SK-N-MC (cell line): ENCODE measurements at regions not wholly inside any gene's neighbourhood (a gene's known extent, or its start where the extent isn't known, plus 50 kb on each side); places are given as distances from the start of the nearest gene placed in this dataset.

ENCODE experiments used
- EZH2 ChIP-seq: fragments of 200-600 bp; sonication (generic); IDR thresholded peaks from one replicate; pipeline ENCODE4 v1.6.1; 2017; ENCODE audit warnings: antibody characterized with exemption
- POLR2AphosphoS5 ChIP-seq: IDR thresholded peaks from 2 replicates; pipeline ENCODE4 v1.6.1; 2012; ENCODE audit warnings: mild to moderate bottlenecking, low read depth, low read length, borderline replicate concordance

- TF ChIP-seq EZH2 = no peak
- TF ChIP-seq POLR2AphosphoS5 = no peak
Observed at GRCh38 chr5:6135977-6136376, 242.4 kb downstream of the MED10 start.
